Erythroblast (primary cell): ENCODE measurements at regions not wholly inside any gene's neighbourhood (a gene's known extent, or its start where the extent isn't known, plus 50 kb on each side); places are given as distances from the start of the nearest gene placed in this dataset.

Experiments used
- GATA1 ChIP-seq: IDR thresholded peaks from 2 replicates; pipeline ENCODE4 v1.6.1; 2011; ENCODE audit warnings: low read depth, mild to moderate bottlenecking, control low read depth, low read length, moderate library complexity
- POLR2A ChIP-seq: IDR thresholded peaks from 2 replicates; pipeline ENCODE4 v1.6.1; 2011; ENCODE audit warnings: mild to moderate bottlenecking, low read length

GRCh38 chr2:12421046-12421445, 295.7 kb upstream of the TRIB2 start:
- no peak for TF ChIP-seq POLR2A
- no peak for TF ChIP-seq GATA1
